ENCODE measurements at regions not wholly inside any gene's neighbourhood (a gene's known extent, or its start where the extent isn't known, plus 50 kb on each side); places are given as distances from the start of the nearest gene placed in this dataset.

GRCh38 chr13:73945871-73946270, 188.3 kb downstream of the KLF12 start:
- TF ChIP-seq MAX (IDR thresholded peaks at IDR 0.05): no peak
- TF ChIP-seq CTCF (IDR thresholded peaks at IDR 0.05 in 2 of 3, conservative IDR thresholded peaks at IDR 0.05 in 1 of 3; ENCODE audit: borderline replicate concordance in 1 of 3, insufficient read depth in 1 of 3, low read depth in 2 of 3, low read length in 2 of 3): no peak
- TF ChIP-seq ZNF274 (IDR thresholded peaks at IDR 0.05; ENCODE audit: low read depth, low read length): no peak
- TF ChIP-seq YY1 (IDR thresholded peaks at IDR 0.05; ENCODE audit: extremely low read depth, insufficient replicate concordance, low read depth, low read length): no peak
- no peak for TF ChIP-seq CEBPB (IDR thresholded peaks at IDR 0.05; ENCODE audit: low read depth)
- no peak for TF ChIP-seq EGR1 (IDR thresholded peaks at IDR 0.05; ENCODE audit: low read depth)
- no peak for TF ChIP-seq SRF (IDR thresholded peaks at IDR 0.05; ENCODE audit: low read depth)
- no peak for TF ChIP-seq EZH2 (IDR thresholded peaks at IDR 0.05)

Data from HCT116 (cell line).